Heart left ventricle (tissue), 13 donors: ENCODE measurements at regions not wholly inside any gene's neighbourhood (a gene's known extent, or its start where the extent isn't known, plus 50 kb on each side); places are given as distances from the start of the nearest gene placed in this dataset.

Experiments used
- CTCF ChIP-seq, 12 donors: fragments of 200-600 bp; sonication (generic) in 4 of 12; IDR thresholded peaks; one replicate each; pipeline versions ENCODE4 v1.5.0 to v1.8.0; 2018 to 2022; ENCODE audit warnings: antibody characterized with exemption in 12 of 12, mild to moderate bottlenecking in 5 of 12
- POLR2A ChIP-seq, 2 donors: fragments of 450-650 bp; IDR thresholded peaks; one replicate each; pipeline ENCODE4 v1.6.1; 2017; ENCODE audit warnings: antibody characterized with exemption in 2 of 2, mild to moderate bottlenecking in 2 of 2, moderate library complexity in 2 of 2
- donor health status: ischemic (EF 13 %, LVEDD 7.1; RV severe dilation, severe dysfunction).
- donor health status: DM: no; HTN: yes; CAD: no.
- donor health status: DM: no; HTN: no; CAD: no.
- donor health status: ischemic (EF 25% LVEDD 6.9; RV normal size, moderate dysfunction).
- donor health status: ischemic (EF 25% LVEDD 5.7; RV mildly dilated, moderate dysfunction).
- donor health status: ischemic (EF 35%, LVEDD 5.7; RV mildly dilated, moderate dysfunction).
- donor health status: nonischemic (EF 11% LVEDD 7.7; RV severe dilation, severe dysfunction).
- donor health status: DM: yes; HTN: yes; CAD: no.
- donor health status: PGD.
- donor health status: ischemic (EF 29% LVEDD 5.4; RV normal size, mild dysfunction).
- donor health status: nonischemic (EF 23%, LVEDD 6.1; RV moderate dilation, normal function).

- no peak for TF ChIP-seq CTCF (IDR thresholded peaks at IDR 0.05)
- no peak for TF ChIP-seq POLR2A (IDR thresholded peaks at IDR 0.05)
These were observed 926.3 kb downstream of the FSTL5 start for GRCh38 chr4:161237495-161237894.
